ENCODE measurements at regions not wholly inside any gene's neighbourhood (a gene's known extent, or its start where the extent isn't known, plus 50 kb on each side); places are given as distances from the start of the nearest gene placed in this dataset.

GRCh38 chr1:201775380-201775779 lies 53.6 kb upstream of the IPO9 start:
- TF ChIP-seq CTCF (IDR thresholded peaks at IDR 0.05 in 2 of 3, conservative IDR thresholded peaks at IDR 0.05 in 1 of 3; ENCODE audit: control insufficient read depth in 2 of 3, extremely low read depth in 1 of 3, insufficient read depth in 1 of 3, low read depth in 3 of 3, low read length in 3 of 3) (no peak), IKZF2 (IDR thresholded peaks at IDR 0.05) (no peak)

Measured in GM12878 (cell line).